Muscle layer of duodenum (tissue), 2 donors: ENCODE measurements at regions not wholly inside any gene's neighbourhood (a gene's known extent, or its start where the extent isn't known, plus 50 kb on each side); places are given as distances from the start of the nearest gene placed in this dataset.

Experiments
- H3K27ac ChIP-seq: one replicate; pipeline ENCODE4 v1.7.0; 2013; ENCODE audit warnings: mild to moderate bottlenecking, low read length
- H3K27me3 ChIP-seq: one replicate; pipeline ENCODE4 v1.7.0; 2013; ENCODE audit warnings: low read depth, mild to moderate bottlenecking, control low read depth, low read length
- H3K36me3 ChIP-seq, 2 donors: one replicate each; pipeline ENCODE4 v1.7.0; 2013; ENCODE audit warnings: low read length in 2 of 2, control low read depth in 1 of 2, mild to moderate bottlenecking in 1 of 2; ENCODE audit not compliant: insufficient read depth in 2 of 2, control insufficient read depth in 1 of 2
- H3K4me1 ChIP-seq, 2 donors: one replicate each; pipeline ENCODE4 v1.7.0; 2013; ENCODE audit warnings: low read length in 2 of 2, mild to moderate bottlenecking in 2 of 2, control low read depth in 1 of 2, moderate library complexity in 1 of 2; ENCODE audit not compliant: insufficient read depth in 2 of 2, control insufficient read depth in 1 of 2
- H3K4me3 ChIP-seq, 2 donors: one replicate each; pipeline ENCODE4 v1.7.0; 2013; ENCODE audit warnings: low read length in 2 of 2, low read depth in 1 of 2, mild to moderate bottlenecking in 1 of 2
- H3K9me3 ChIP-seq, 2 donors: one replicate each; pipeline ENCODE4 v1.7.0; 2013; ENCODE audit warnings: low read length in 2 of 2, control low read depth in 1 of 2, mild to moderate bottlenecking in 1 of 2; ENCODE audit not compliant: control insufficient read depth in 1 of 2
- donor health status: healthy.

DNA sequence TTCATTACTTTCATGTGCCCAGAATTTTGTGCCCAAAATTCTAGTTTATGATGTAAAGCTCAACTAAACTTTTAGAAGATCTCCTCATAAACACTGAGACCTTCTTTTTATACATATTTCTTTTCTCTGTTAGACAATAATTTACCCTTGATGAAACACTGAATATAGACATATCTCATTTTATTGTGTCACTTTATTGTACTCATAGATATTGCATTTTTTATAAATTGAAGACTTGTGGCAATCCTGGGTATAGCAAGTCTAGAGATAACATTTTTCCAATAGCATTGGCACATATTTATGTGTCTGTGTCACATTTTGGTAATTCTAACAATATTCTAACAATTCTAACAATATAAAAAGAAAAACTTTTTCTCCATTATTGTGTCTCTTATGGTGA lies 74.9 kb upstream of the POU3F2 start:
- H3K9me3 ChIP-seq, result peaks cover 0 to 9% of the 10 kb centered on the region in 2 donors
- no peak overlapping the region for H3K4me3 ChIP-seq
- no peak overlapping the region for H3K27ac ChIP-seq
- no peaks in the 10 kb centered on the region for H3K36me3 ChIP-seq
- no peaks in the 10 kb centered on the region for H3K4me1 ChIP-seq
- H3K27me3 ChIP-seq, result no peaks in the 10 kb centered on the region

- H3K36me3 ChIP-seq, result no peaks in the 10 kb centered on the region
- no peak overlapping the region for H3K27ac ChIP-seq
- no peaks in the 10 kb centered on the region for H3K27me3 ChIP-seq
- no peaks in the 10 kb centered on the region for H3K4me1 ChIP-seq
- peaks cover 0 to 9% of the 10 kb centered on the region in 2 donors for H3K9me3 ChIP-seq
- peak overlapping the region; percentile 40 to 59 for H3K4me3 ChIP-seq
Observed at GRCh38 chr6:98764373-98764911, 69.9 kb upstream of the POU3F2 start.

- Histone ChIP-seq H3K27me3 (no peaks in the 10 kb centered on the region), H3K4me3 (no peak overlapping the region), H3K36me3 (no peaks in the 10 kb centered on the region), H3K27ac (no peak overlapping the region), H3K4me1 (no peaks in the 10 kb centered on the region), H3K9me3 (no peaks in the 10 kb centered on the region)
Observed at GRCh38 chr6:98769546-98769945, 64.8 kb upstream of the POU3F2 start.

DNA sequence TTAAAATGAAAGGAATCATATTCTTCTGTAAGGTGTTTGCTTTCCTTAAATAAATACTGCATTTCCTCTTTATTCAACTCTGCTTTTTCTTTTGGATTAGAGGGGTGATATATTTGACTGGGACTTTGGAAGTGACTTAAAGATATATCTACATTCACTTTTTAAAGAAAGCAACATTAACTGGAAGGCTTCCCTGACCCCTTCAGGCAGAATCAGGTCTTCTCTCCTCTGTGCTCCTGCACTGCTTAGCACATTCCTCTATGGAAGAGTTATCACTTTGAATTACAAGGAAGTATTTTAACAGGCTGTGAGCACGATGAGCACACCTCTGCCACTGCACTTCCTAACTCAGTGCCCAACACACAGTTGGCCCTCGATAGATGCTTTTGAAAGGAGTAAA lies 59.2 kb upstream of the POU3F2 start:
- Histone ChIP-seq H3K27me3 (no peaks in the 10 kb centered on the region), H3K27ac (no peak overlapping the region), H3K4me1 (no peaks in the 10 kb centered on the region), H3K36me3 (no peaks in the 10 kb centered on the region), H3K9me3 (no peaks in the 10 kb centered on the region), H3K4me3 (no peak overlapping the region)

DNA sequence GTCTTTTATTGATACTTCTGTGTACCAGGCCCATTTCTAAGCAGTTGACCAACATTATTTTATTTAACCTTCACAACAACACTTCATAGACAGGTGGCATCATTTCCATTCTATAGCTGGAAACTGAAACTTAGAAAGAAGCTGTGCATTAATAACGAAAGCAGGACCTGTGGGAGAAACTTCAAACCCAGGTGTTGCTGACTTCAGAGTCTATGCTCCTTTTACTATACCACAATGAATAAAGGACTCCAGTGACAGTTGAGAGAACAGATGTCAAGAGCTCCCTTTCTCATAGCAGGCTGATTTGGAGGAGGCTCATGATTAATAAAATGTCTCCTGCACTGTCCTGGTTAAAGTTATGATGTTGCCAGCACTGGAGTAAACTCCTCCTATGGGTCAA lies 56.6 kb upstream of the POU3F2 start:
- Histone ChIP-seq H3K27me3 (no peaks in the 10 kb centered on the region), H3K27ac (no peak overlapping the region), H3K36me3 (no peaks in the 10 kb centered on the region), H3K9me3 (no peaks in the 10 kb centered on the region), H3K4me3 (no peak overlapping the region), H3K4me1 (no peaks in the 10 kb centered on the region)

- Histone ChIP-seq H3K9me3 (no peaks in the 10 kb centered on the region), H3K4me3 (no peak overlapping the region)
Observed at GRCh38 chr6:98779618-98780017, 54.8 kb upstream of the POU3F2 start.

DNA sequence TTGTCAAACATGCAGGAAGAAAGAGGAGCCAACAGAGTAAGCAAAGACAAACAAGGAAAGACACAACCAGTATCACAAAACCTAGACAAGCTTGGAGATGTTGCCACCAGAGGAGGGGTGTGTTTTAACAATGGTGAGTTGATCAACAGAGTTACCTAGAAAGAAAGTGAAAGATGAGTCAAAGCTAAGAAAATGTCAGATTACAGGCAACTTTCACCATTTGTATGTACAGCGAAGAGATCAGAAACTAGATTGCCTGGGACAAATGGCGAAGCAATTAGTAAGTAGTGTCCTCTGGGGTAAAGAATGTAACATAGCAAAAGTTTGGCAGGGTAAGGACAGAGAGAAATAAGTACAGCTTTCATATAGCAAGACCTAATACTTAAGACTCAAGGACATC lies 51.6 kb upstream of the POU3F2 start:
- Histone ChIP-seq H3K36me3 (no peaks in the 10 kb centered on the region), H3K27ac (no peak overlapping the region), H3K27me3 (no peaks in the 10 kb centered on the region), H3K4me3 (no peak overlapping the region), H3K4me1 (no peaks in the 10 kb centered on the region), H3K9me3 (no peaks in the 10 kb centered on the region)

More at GRCh38 chr6:98779618-98780017, 54.8 kb upstream of the POU3F2 start:
- Histone ChIP-seq H3K27me3 (no peaks in the 10 kb centered on the region), H3K36me3 (no peaks in the 10 kb centered on the region), H3K27ac (no peak overlapping the region), H3K4me1 (no peaks in the 10 kb centered on the region)

DNA sequence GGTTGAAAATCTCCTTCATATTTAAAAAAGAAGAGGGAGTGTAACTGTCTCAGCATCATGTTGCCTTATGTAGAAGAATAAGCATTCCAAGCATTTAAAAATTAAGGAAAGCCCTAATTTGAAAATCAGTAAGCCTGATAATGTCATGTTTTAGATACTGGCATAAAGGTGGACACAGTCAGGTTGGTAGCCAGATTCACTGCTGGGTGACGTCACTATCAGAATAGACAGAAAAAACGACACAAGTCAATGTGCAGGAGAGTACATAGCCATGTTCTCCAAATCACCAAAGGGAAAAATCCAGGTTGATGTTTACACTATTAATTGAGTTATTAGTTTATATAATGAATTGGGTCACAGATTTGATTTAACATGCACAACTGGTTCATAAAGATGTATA lies 50.8 kb upstream of the POU3F2 start:
- no peaks in the 10 kb centered on the region for H3K9me3 ChIP-seq
- H3K27me3 ChIP-seq, result no peaks in the 10 kb centered on the region
- no peaks in the 10 kb centered on the region for H3K36me3 ChIP-seq
- no peak overlapping the region for H3K27ac ChIP-seq
- no peak overlapping the region for H3K4me3 ChIP-seq
- no peaks in the 10 kb centered on the region for H3K4me1 ChIP-seq
